ENCODE measurements at regions not wholly inside any gene's neighbourhood (a gene's known extent, or its start where the extent isn't known, plus 50 kb on each side); places are given as distances from the start of the nearest gene placed in this dataset.

- no peak for TF ChIP-seq POLR2A (IDR thresholded peaks at IDR 0.05)
- TF ChIP-seq CTCF (IDR thresholded peaks at IDR 0.05), result no peak
- Histone ChIP-seq H3K27ac (no peak overlapping the region), H3K27me3 (no peaks in the 10 kb centered on the region), H3K36me3 (replicated peaks in 1 of 2) (no peaks in the 10 kb centered on the region), H3K4me3 (no peak overlapping the region), H3K9me3 (replicated peaks in 1 of 3) (no peaks in the 10 kb centered on the region), H3K4me1 (replicated peaks in 1 of 2) (no peaks in the 10 kb centered on the region)
- no peak for DNase-seq
- intact Hi-C loops (cut with DNase I), result loop anchor here in 1 of 2 donors (10.0 kb wide), 1 partner anchor 225 kb away; no protein-coding TSS in a partner anchor
- 56 to 100% (median 66%) methylated on average over 1 to 4 of the region's 4 CpGs for WGBS, 4 donors
These were observed 121.2 kb downstream of the MTERF1 start for GRCh38 chr7:91759205-91759863.

GRCh38 chr7:91767820-91768219 lies 112.7 kb downstream of the MTERF1 start:
- WGBS, 4 donors, result 84 to 89% (median 87%) methylated on average over 10 of the region's 10 CpGs
- no peak for TF ChIP-seq POLR2A (IDR thresholded peaks at IDR 0.05)
- TF ChIP-seq CTCF (IDR thresholded peaks at IDR 0.05), result no peak
- DNase-seq, result no peak
- Histone ChIP-seq H3K27me3 (no peaks in the 10 kb centered on the region), H3K27ac (no peak overlapping the region), H3K4me3 (no peak overlapping the region), H3K4me1 (replicated peaks in 1 of 2) (no peaks in the 10 kb centered on the region), H3K9me3 (replicated peaks in 1 of 3) (no peaks in the 10 kb centered on the region), H3K36me3 (replicated peaks in 1 of 2) (no peaks in the 10 kb centered on the region)
- intact Hi-C loops (cut with DNase I), result no loop called here

- 42 to 68% (median 51%) methylated on average over 1 of the region's 1 CpG for whole genome bisulfite sequencing, 4 donors
- Histone ChIP-seq H3K4me1 (replicated peaks in 1 of 2) (no peaks in the 10 kb centered on the region), H3K36me3 (replicated peaks in 1 of 2) (no peaks in the 10 kb centered on the region), H3K27ac (no peak overlapping the region), H3K9me3 (replicated peaks in 1 of 3) (no peaks in the 10 kb centered on the region), H3K4me3 (no peak overlapping the region), H3K27me3 (no peaks in the 10 kb centered on the region)
- no peak for TF ChIP-seq CTCF (IDR thresholded peaks at IDR 0.05)
- no peak for TF ChIP-seq POLR2A (IDR thresholded peaks at IDR 0.05)
- intact Hi-C loops (cut with DNase I), result no loop called here
- DNase-seq, result no peak
These were observed 109.1 kb downstream of the MTERF1 start for GRCh38 chr7:91771394-91771793.

GRCh38 chr7:91771921-91772815 lies 108.3 kb downstream of the MTERF1 start:
- no peak for DNase-seq
- 63 to 77% (median 70%) methylated on average over 4 of the region's 4 CpGs for whole genome bisulfite sequencing, 4 donors
- no peak overlapping the region for H3K4me3 ChIP-seq
- H3K36me3 ChIP-seq (replicated peaks in 1 of 2), result no peaks in the 10 kb centered on the region
- H3K27me3 ChIP-seq, result no peaks in the 10 kb centered on the region
- no peaks in the 10 kb centered on the region for H3K4me1 ChIP-seq (replicated peaks in 1 of 2)
- no peak for TF ChIP-seq CTCF (IDR thresholded peaks at IDR 0.05)
- TF ChIP-seq POLR2A (IDR thresholded peaks at IDR 0.05), result no peak
- intact Hi-C loops (cut with DNase I), result no loop called here
- no peaks in the 10 kb centered on the region for H3K9me3 ChIP-seq (replicated peaks in 1 of 3)
- H3K27ac ChIP-seq, result no peak overlapping the region

All from adrenal gland (tissue), 9 donors.